K562 (cell line): ENCODE measurements at regions not wholly inside any gene's neighbourhood (a gene's known extent, or its start where the extent isn't known, plus 50 kb on each side); places are given as distances from the start of the nearest gene placed in this dataset.

Source experiments
- ATAC-seq: fragments of 200-7000 bp; cut with Tn5 transposase; 3 replicates; pipeline ENCODE4 v1.9.1; 2020; ENCODE audit warnings: moderate library complexity
- BruUV-seq: library from RNA; stranded (reverse); fragments of 400-500 nt; replicated peaks from 2 replicates; lab custom pipeline; 2021; lab: Mats Ljungman, UMichigan
- CTCF ChIA-PET: fragments of 300-600 bp; formaldehyde crosslinking; extraction: SDS; loops from one replicate; lab custom pipeline; 2021; ENCODE audit warnings: low intra/inter-chr PET ratio; lab: Yijun Ruan, JAX
- POLR2A ChIA-PET: fragments of 300-600, 350-650 bp; sonication (Branson Sonifier 250); formaldehyde crosslinking; extraction: SDS; loops from one replicate; lab custom pipeline; 2021; ENCODE audit warnings: antibody characterized with exemption, inconsistent platforms; lab: Yijun Ruan, JAX
- DNase-seq, 4 experiments: peaks; one replicate each; pipeline versions ENCODE4 v3.0.0 to v3.0.0-alpha.2; 2011 to 2018; ENCODE audit warnings: low spot score in 3 of 4, mixed read lengths in 3 of 4; ENCODE audit errors: extremely low read depth in 1 of 4
- FAIRE-seq: peaks from 2 replicates; lab custom pipeline; 2011; peaks lifted over from hg19 to GRCh38; lab: Jason Lieb, UNC
- H2AFZ ChIP-seq: 2 replicates; pipeline ENCODE4 v1.6.0; 2011; ENCODE audit warnings: low read depth, low read length, control low read depth, inconsistent platforms
- H3K27ac ChIP-seq: fragments of 200-600 bp; 3 replicates; pipeline ENCODE4 v1.8.0; 2011; ENCODE audit warnings: low read depth, mild to moderate bottlenecking, control low read depth, inconsistent platforms, low read length, moderate library complexity, mixed read lengths; ENCODE audit errors: extremely low read depth
- H3K27me3 ChIP-seq, 2 experiments: fragments of 300-600 bp in 1 of 2; 2 replicates in 1 of 2; 3 replicates in 1 of 2; pipeline versions ENCODE4 v1.6.0 to v1.8.0; 2011; ENCODE audit warnings: inconsistent platforms in 2 of 2, low read length in 2 of 2, mild to moderate bottlenecking in 1 of 2, mixed read lengths in 1 of 2, moderate library complexity in 1 of 2; ENCODE audit not compliant: control insufficient read depth in 2 of 2, insufficient read depth in 2 of 2
- H3K36me3 ChIP-seq: fragments of 300-600 bp; 3 replicates; pipeline ENCODE4 v1.8.0; 2011; ENCODE audit warnings: mild to moderate bottlenecking, low read length, inconsistent platforms; ENCODE audit not compliant: control insufficient read depth, insufficient read depth
- H3K4me1 ChIP-seq, 2 experiments: fragments of 200-600 bp in 1 of 2; replicated peaks in 1 of 2; 2 replicates in 1 of 2; 3 replicates in 1 of 2; pipeline versions ENCODE4 v1.5.1 to v1.8.0; 2011; ENCODE audit warnings: inconsistent platforms in 2 of 2, low read length in 2 of 2, mild to moderate bottlenecking in 1 of 2, mixed read lengths in 1 of 2, moderate library complexity in 1 of 2; ENCODE audit not compliant: control insufficient read depth in 2 of 2, insufficient read depth in 2 of 2
- H3K4me2 ChIP-seq: 2 replicates; pipeline ENCODE4 v1.6.1; 2011; ENCODE audit warnings: low read length, control low read depth, inconsistent platforms, mixed read lengths; ENCODE audit not compliant: insufficient read depth
- H3K4me3 ChIP-seq: fragments of 200-600 bp; sonication (generic), shearing (Covaris generic); 2 replicates; pipeline ENCODE4 v1.5.1; 2016; ENCODE audit warnings: control low read depth, inconsistent platforms
- H3K79me2 ChIP-seq: fragments of 200-600 bp; 3 replicates; pipeline ENCODE4 v1.8.0; 2011; ENCODE audit warnings: low read length, inconsistent platforms; ENCODE audit not compliant: control insufficient read depth, insufficient read depth
- H3K9ac ChIP-seq, 2 experiments: 2 replicates each; pipeline versions ENCODE4 v1.6.0 to v1.6.1; 2011; ENCODE audit warnings: low read depth in 2 of 2, low read length in 2 of 2, control low read depth in 1 of 2, inconsistent platforms in 1 of 2, mild to moderate bottlenecking in 1 of 2, mixed read lengths in 1 of 2; ENCODE audit not compliant: insufficient read depth in 1 of 2
- H3K9me1 ChIP-seq: one replicate; pipeline ENCODE4 v1.6.0; 2011; ENCODE audit warnings: inconsistent platforms, mild to moderate bottlenecking, low read length, moderate library complexity; ENCODE audit not compliant: control insufficient read depth, insufficient read depth
- H3K9me3 ChIP-seq: replicated peaks from 2 replicates; pipeline ENCODE4 v1.5.1; 2011; ENCODE audit warnings: low read depth, low read length, inconsistent platforms; ENCODE audit not compliant: control insufficient read depth, insufficient read depth
- H4K20me1 ChIP-seq: replicated peaks from 2 replicates; pipeline ENCODE4 v1.6.1; 2011; ENCODE audit warnings: low read length, inconsistent platforms, mixed read lengths; ENCODE audit not compliant: control insufficient read depth, insufficient read depth
- BCOR ChIP-seq: fragments of 450-650 bp; IDR thresholded peaks from 2 replicates; pipeline ENCODE4 v1.6.1; 2016
- EP300 ChIP-seq: IDR thresholded peaks from 2 replicates; pipeline ENCODE4 v1.6.1; 2012; ENCODE audit warnings: low read length, improper control_type of control experiment
- GABPA ChIP-seq: fragments of 200-800 bp; sonication (Bioruptor generic); conservative IDR thresholded peaks from 2 replicates; pipeline ENCODE4 v1.6.1; 2016; ENCODE audit warnings: low read depth, missing genetic modification characterization, missing compliant biosample characterization
- GATAD2A ChIP-seq: fragments of 450-650 bp; IDR thresholded peaks from 2 replicates; pipeline ENCODE4 v1.6.1; 2017
- KDM1A ChIP-seq, 2 experiments: fragments of 450-650 bp; IDR thresholded peaks; 2 replicates each; pipeline ENCODE4 v1.6.1; 2016; ENCODE audit warnings: mild to moderate bottlenecking in 2 of 2
- MAZ ChIP-seq, 2 experiments: fragments of 450-650 bp in 1 of 2; sonication (generic) in 1 of 2; formaldehyde crosslinking; IDR thresholded peaks in 1 of 2; conservative IDR thresholded peaks in 1 of 2; 2 replicates each; pipeline versions ENCODE4 v1.4.0 to v1.5.0; 2020; ENCODE audit warnings: mild to moderate bottlenecking in 1 of 2, missing genetic modification reagents in 1 of 2
- POLR2B ChIP-seq: fragments of 450-650 bp; IDR thresholded peaks from 2 replicates; pipeline ENCODE4 v1.6.1; 2018; ENCODE audit warnings: low read depth; ENCODE audit not compliant: partially characterized antibody
- PTTG1 ChIP-seq: fragments of 450-650 bp; IDR thresholded peaks from 2 replicates; pipeline ENCODE4 v1.6.1; 2016; ENCODE audit warnings: low read depth, mild to moderate bottlenecking, missing genetic modification characterization, missing compliant biosample characterization
- RBFOX2 ChIP-seq: fragments of 200-400 bp; formaldehyde crosslinking; IDR thresholded peaks from 2 replicates; pipeline ENCODE4 v1.6.1; 2017; ENCODE audit warnings: low read depth, mild to moderate bottlenecking, low read length, moderate library complexity
- SMARCA5 ChIP-seq: fragments of 450-650 bp; IDR thresholded peaks from 2 replicates; pipeline ENCODE4 v1.6.1; 2016
- ZNF778 ChIP-seq: fragments of 450-650 bp; formaldehyde crosslinking; IDR thresholded peaks from 2 replicates; pipeline ENCODE4 v1.4.0; 2020; ENCODE audit warnings: mild to moderate bottlenecking, moderate library complexity
- in situ Hi-C: fragments of 300-500 bp; cut with MboI; formaldehyde crosslinking; loops from 4 replicates; pipeline ENCODE4 v1.15.0; 2018; ENCODE audit warnings: inconsistent platforms, mixed read lengths
- intact Hi-C: fragments of 100-400 bp; cut with micrococcal nuclease; formaldehyde crosslinking; loops from 2 replicates; pipeline ENCODE4 v1.14.2; 2022
- TF ChIP-seq, protein P1 (sequence below): fragments of 450-650 bp; conservative IDR thresholded peaks from 2 replicates; pipeline ENCODE4 v1.6.1; 2016; ENCODE audit warnings: missing genetic modification characterization, low read depth, mild to moderate bottlenecking, control low read depth, missing compliant biosample characterization

DNA sequence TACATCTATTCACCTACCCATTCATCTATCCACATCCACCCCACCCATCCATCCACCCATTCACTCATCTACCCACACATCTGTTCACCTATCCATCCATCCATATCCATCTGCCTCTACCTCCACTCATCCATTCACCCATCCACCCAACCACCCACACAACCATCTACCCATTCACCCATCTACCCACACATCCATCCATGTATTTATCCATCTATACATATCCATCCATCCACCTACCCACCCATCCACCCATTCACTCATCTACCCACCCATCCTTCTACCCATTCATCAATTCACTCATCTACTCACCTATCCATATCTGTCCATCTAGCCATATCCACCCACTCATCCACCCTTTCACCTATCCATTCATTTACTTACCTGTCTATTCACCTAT lies 187.6 kb downstream of the ASB1 start:
- POLR2A ChIA-PET: no interaction called here
- H3K4me2 ChIP-seq: no peak overlapping the region
- H3K9me3 ChIP-seq: no peaks in the 10 kb centered on the region
- no peak overlapping the region for H3K4me3 ChIP-seq
- no peaks in the 10 kb centered on the region for H3K27me3 ChIP-seq
- no peaks in the 10 kb centered on the region for H3K36me3 ChIP-seq
- no TSS peak for BruUV-seq
- no peaks in the 10 kb centered on the region for H4K20me1 ChIP-seq
- H2AFZ ChIP-seq: no peak overlapping the region
- FAIRE-seq (no peak), ATAC-seq (no peak)
- H3K4me1 ChIP-seq: no peaks in the 10 kb centered on the region
- in situ Hi-C loops (no loop called here), intact Hi-C loops (no loop called here)
- H3K9ac ChIP-seq: no peak overlapping the region
- TF ChIP-seq MAZ (CRISPR knock-in tag; conservative IDR thresholded peaks at IDR 0.05 in 1 of 2, IDR thresholded peaks at IDR 0.05 in 1 of 2) (no peak), GABPA (no peak), BCOR (no peak), ZNF778 (no peak), KDM1A (IDR thresholded peaks at IDR 0.05) (no peak), EP300 (no peak), PTTG1 (tag) (no peak), GATAD2A (no peak), RBFOX2 (no peak), POLR2B (no peak), SMARCA5 (no peak)
- TF ChIP-seq, protein P1, sequence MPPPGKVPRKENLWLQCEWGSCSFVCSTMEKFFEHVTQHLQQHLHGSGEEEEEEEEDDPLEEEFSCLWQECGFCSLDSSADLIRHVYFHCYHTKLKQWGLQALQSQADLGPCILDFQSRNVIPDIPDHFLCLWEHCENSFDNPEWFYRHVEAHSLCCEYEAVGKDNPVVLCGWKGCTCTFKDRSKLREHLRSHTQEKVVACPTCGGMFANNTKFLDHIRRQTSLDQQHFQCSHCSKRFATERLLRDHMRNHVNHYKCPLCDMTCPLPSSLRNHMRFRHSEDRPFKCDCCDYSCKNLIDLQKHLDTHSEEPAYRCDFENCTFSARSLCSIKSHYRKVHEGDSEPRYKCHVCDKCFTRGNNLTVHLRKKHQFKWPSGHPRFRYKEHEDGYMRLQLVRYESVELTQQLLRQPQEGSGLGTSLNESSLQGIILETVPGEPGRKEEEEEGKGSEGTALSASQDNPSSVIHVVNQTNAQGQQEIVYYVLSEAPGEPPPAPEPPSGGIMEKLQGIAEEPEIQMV: no peak
- TF ChIP-seq, all 486 proteins: peak for 0
- H3K27ac ChIP-seq: no peak overlapping the region
- no peaks in the 10 kb centered on the region for H3K79me2 ChIP-seq
- CTCF ChIA-PET: no interaction called here
- no peak for DNase-seq
- no peaks in the 10 kb centered on the region for H3K9me1 ChIP-seq
